ENCODE measurements at regions not wholly inside any gene's neighbourhood (a gene's known extent, or its start where the extent isn't known, plus 50 kb on each side); places are given as distances from the start of the nearest gene placed in this dataset.

DNA sequence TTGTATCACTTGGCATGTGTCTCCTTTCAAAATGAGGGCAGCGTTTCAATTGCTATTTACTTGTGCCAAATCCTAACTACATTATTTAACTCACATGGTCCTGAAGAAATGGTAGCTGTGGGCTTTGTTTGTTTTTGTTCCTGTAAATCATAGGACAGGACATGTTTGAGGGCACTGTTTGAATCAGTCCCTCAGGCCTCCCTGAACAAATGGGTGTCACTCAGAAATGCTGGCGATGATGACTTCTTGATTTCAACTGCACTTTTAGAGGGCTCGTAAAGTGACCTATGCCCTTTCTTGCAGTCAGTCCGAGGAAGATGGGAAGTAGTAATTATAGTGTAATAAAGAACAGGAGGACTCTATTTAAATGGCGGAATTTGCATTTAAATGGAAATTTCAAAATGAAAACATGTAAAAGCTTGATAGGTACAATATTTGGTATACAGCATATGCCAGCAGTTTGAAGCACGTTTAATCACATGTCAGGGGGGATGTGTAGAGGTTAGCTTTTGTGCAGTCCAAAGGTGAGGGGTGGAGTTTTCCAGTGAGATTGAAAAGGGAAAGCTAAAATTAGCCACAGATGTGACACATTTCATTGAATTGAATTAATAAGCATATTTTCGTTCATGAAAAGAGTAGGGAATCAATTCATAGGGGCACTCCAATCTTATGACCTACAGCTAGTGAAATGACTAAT, 1958.7 kb upstream of the IGFBP7 start:
- no peak for DNase-seq

DNA sequence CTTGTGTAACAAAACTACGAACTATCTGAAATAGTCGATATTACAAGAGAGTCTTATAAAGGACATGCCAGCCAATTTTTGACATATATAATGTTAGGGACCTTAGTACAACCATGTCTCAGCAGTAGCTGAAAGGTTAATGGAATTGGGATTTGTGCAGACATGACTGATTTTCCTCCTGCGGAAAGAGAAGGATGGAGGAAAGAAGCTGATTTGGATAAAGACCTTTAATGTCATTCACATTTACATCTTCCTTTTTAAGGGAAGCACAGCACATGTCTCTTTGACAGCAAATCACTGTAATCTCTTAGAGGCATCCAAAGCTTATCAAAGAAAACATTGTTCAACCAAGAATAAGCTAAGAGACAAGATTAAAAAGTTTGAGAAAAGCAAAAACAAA, 1976.2 kb upstream of the IGFBP7 start:
- no peak for DNase-seq

DNA sequence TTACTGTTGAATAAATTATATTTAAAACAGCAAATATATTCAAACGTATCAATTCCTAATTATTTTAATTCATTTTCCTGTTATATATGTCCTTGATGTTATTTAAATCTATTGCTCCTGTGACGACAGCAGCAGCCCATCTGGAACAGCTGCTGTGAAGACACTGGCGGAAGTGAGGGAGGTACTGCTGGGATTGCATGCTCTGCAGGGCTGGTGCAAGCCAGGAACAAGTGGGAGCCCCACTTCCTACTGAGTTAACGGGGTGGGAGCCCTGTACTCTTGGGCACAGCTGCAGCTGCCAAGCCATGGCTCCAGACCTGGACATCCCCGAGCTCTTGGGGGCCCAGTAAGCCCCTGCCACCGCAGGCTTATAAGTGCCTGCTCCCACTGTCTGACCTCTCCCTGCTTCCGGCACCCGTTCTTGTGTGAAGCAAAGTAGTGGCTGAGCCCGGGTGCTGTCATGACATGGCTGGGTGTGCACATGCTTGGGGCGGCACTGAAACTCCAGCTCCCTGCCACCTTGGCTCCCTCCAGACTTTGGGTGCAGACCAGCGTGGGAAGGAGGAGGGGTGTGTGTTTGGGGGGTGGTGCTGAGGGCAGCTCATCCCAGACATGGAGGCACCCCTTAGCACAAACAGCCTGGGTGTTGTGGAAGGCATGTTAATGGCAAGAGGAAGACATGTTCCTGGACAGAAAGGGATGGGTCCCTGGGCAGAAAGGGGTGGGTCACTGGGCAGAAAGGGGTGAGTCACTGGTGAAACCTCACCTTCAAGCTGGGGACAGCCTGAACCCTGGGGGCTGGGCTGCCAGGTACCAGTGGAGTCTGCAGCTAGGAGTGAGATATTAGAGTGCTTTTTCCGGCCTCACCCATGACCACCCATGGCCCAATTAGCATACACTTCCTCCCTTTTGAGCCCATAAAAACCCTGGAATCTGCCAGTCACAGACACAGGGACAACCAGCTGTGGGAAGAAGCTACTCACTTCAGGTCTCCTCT, 1981.3 kb upstream of the IGFBP7 start:
- no peak for DNase-seq

DNA sequence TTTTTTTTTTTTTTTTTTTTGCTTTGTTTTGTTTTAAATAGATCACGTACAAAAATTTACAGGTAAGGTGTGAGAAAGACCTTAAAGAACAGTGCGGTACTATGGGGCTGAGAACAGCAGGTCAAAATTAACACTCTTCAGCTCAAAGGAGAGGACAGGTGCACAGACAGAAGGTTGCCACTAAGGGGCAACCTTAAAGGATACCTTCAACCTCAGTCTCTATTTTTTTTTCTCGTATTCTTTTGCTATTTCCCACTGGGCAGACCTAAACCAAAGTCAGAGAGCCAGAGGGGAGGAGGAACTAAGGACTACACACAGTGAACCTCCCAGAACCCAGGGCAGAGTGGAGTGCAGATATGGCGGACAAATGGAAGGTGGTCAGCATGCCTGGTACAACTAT, 1984.3 kb upstream of the IGFBP7 start:
- no peak for DNase-seq

DNA sequence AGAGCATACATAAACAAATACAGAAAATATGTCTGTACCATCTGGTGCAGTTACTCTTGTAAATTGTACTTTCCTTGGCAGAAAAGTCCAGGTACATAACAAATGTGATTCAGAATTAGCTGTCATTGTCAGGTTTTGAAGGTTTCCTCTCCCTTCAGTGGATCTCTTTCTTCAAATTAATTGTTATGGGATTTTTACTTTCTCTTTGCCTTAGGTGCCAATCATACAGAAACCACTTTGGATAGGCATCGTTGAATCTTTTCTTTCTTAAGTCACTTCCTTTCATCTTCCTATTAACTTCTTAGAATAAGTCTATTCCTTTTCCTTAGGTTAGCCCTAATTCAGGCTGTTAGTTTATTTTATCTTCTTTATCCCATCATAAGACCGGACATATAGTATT, 1992.1 kb upstream of the IGFBP7 start:
- DNase-seq, result no peak

DNA sequence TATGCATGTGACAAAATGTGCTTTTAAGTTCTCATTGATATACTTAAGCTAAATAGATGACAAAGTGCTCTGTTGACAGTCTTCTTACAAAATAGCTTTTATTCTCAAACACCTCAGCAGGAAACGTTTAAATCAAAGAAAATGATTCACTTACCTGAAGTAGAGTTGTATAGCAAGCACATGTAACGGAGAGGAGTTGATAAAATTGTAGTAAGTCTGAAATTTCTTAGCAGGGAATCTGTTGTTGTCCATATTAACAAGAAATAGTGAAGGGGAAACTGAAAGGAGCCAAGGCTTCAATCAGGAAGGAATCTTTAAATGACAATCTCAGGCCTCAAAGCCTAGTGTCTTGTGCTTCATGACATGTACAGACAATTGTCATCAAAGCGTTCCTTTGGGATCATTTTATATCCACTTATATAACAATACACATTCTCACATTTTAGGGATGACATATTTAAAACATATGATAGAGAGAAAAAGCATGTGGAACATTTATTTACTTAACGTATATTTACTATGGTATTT, 2010.2 kb upstream of the IGFBP7 start:
- no peak for DNase-seq

DNA sequence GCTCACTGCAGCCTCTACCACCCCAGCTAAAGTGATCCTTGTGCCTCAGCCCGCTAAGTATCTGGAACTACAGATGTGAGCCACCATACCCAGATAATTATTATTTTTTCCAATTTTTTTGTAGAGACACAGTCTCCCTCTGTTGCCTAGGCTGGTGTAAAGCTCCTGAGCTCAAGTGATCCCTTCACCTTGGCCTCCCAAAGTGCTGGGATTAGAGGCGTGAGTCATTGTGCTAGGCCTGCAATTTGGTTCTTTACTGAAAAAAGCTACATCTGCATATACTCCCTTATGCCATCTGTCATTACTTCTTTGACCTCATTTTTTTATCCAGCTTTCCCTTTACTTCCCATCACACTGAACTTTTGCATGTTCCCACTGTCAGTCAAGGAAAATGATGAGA, 2012.4 kb upstream of the IGFBP7 start:
- no peak for DNase-seq

DNA sequence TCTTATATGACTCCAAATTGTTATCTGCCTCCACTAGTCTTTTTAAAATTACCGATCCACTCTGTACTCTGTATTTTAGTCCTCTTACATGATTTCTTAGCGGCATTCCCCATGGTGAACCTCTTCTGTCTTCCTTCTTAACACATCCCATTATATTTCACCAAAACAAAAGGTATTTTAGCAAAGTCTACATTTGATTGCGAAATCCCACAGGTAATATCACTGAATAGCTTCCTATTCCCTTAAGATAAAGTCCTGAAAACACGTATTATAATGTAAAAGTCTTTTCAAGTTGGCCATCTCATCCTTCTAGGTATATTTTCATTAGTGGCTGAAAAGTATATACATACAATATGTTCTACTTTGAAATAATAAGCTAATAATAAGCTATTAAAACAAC, 2016.0 kb upstream of the IGFBP7 start:
- DNase-seq, result no peak

DNA sequence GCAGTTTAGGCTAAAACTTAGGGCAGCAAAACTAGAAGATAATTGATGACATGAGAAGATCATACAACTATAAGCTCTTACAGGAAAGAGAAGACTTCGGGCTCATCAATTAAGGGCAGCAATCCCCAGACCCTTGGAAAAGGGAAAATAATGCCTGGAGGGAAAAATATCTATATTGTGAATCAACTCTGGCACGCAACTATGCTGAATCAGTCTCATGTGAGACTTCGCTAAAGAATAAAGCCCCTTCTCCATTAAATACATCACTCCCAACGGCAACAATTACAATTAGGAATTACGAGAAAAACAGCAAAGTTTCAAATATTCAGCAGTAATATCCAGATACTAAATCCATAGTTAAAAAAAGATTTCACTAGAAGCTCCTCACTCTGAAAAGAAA, 2016.8 kb upstream of the IGFBP7 start:
- no peak for DNase-seq

DNA sequence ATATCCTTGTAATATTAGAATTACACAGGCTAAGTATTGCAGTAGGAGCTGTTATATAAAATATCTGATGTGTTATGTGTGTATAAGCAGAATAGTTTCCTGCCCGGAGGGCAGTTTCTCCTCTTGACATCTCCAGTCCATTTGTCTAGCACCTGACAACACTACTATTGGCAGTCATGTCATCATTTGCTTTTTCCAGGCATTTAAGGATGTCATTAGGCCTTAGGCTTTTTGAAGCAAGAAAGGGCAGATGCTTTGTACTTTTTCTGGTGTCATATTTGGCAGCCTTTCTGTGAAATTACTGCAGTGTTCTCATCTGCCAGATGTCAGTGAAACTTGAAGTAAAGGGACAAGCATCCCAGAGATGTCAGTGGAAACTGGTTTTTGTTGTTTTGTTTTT, 2017.6 kb upstream of the IGFBP7 start:
- no peak for DNase-seq

DNA sequence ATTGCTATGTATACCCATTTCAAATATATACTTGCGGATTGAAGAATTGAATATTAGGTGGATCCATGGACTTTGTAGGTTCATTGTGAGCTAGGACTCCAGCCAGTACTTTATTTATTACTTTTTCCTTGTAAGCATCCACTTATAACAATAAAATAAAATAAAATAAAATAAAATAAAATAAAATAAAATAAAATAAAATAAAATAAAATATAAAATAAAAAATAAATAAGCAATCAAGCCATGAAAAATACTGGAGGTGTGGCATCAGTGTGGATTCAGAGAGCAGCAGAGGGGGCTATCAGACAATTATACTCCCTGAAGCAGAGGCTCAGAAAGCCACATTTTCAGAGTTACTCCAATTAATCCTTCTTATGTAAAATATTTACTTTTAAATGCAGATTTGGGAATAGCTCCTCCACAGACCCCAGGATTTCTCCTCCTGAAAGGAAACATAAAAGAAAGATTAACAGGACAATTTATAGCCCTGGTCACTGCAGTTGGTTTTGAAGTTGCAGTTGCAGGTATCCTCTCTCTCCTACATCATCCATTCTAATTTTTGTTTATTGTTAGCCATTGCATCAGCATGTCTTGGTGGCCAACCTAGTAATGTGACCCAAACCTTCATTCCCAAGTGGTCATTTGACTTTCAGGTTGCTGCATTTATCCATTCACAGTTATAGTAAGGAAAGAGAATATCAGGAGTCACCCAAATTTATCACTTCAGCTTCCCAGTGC, 2025.2 kb upstream of the IGFBP7 start:
- DNase-seq, result no peak

DNA sequence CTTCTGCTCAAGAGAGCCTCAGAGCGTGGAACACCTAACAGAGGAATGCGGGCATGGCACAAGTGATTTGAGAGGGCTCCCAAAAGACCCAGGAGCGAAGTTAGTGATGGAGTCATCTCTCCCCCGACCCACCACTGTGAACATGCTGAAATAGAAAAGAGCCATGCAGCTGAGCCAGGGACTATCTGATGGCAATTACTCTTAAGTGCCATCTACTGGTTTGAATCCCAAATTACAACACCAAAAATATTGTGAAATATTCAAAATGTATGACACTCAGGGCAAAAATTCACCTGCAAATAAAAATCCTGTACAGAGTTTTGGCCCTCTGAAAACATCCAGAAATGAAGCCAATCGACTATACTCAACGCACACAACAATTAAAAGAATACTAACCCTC, 2038.9 kb upstream of the ADGRL3 start:
- no peak for DNase-seq

DNA sequence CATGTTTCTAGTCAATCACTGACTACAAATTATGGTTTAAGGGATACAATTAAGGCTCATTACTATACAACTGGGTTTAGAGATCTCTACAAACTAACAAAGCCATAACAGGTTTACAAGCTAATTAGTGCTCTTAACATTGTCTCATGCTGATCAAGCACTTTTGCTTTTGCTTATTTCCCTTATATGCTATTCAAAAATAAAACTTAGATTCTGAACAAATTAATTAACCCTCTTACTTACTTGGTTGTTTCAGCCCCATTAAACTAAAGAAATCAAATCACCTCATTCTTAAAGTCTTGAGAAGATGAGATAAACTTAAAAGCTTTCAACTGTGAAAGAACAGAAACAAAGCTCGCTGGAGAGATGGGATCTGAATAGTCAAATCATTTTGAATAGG, 2024.5 kb upstream of the ADGRL3 start:
- DNase-seq, result no peak

DNA sequence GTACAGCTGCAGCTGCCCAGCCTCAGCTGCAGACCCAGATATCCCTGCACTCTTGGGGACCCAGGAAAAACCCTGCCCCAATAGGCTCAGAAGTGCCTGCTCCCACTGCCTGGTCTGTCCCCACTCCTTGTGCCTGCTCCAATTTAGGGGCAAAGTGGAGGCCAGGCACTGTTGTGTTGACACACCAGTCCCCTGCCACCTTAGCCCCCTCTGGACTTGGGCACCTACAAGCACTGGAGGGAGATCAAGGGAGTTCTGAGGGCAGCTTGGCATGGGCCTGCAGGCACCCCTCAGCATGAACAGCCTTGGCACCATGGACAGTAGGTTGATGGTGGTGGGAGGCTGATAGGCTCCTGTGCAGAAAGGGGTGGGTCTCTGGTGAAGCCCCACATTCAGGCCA, 2020.8 kb upstream of the ADGRL3 start:
- no peak for DNase-seq

DNA sequence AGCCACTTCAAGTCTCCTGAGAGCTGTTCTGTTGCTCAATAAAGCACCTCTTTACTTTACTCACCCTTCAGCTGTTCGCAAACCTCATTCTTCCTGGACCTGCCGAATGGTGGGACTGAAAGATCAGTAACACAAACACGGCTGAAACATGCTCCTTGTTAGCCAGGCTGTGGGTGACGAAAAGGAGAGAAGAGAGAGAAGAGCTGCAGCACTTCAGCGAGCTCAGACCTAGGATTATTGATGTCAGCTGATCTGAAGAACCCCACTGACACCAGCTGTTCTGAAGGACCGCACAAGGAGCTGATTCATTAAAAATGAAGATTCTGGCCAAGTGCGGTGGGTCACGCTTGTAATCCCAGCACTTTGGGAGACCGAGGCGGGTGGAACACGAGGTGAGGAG, 2020.0 kb upstream of the ADGRL3 start:
- no peak for DNase-seq

DNA sequence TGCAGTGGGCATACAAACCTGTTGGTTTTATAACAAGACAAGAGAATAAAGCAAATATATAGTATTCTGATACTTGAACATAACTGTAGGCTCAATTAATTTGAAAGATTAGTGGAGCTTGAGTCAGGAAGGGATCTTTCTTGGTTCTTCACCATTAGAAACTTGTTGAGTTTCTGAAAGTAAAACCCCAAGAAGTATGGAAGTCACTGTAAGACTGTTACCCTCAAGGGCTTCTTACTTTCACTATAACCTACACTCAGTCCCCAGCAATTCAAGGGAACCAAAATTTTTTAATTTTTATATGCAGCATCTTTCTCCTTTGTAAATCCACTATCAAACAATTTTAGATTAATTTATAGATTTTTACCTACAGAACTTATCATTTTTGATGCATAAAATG, 2019.2 kb upstream of the ADGRL3 start:
- no peak for DNase-seq

DNA sequence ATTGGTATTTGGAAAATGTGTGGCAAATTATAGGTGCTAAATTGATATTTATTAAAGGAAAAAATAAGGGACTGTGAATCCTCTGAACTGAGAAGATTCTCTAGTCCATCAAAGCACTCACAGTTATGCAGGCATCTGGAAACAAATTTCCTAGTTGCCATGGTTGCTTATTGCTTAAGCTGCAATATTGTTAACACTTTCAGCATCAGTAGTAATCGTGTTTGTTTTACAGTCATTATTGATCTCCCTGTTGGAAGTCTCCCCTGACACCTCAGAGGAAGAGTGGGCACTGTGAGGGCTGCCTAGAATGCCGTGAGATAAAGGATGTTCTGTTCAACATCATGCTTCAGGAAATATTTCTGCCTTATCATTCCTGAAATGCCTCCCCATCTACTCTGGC, 2004.3 kb upstream of the ADGRL3 start:
- no peak for DNase-seq

DNA sequence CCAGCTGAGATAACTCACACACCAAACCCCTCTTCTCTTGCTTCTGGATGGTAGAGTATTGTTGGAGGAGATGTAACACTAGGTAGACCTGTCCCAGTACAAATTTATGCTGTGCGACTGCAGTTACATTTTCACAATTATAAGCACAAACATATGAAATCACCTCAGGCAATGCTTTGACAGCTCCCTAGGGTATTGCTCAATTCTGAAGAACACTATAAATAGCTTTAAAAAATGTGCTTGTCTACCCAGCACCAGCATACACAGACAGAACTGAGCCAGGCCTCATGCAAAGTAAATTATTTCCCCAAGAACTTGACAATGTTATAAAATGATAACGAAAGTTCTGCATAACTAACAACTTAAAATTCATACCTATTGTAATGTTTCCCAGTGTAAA, 1999.1 kb upstream of the ADGRL3 start:
- no peak for DNase-seq

DNA sequence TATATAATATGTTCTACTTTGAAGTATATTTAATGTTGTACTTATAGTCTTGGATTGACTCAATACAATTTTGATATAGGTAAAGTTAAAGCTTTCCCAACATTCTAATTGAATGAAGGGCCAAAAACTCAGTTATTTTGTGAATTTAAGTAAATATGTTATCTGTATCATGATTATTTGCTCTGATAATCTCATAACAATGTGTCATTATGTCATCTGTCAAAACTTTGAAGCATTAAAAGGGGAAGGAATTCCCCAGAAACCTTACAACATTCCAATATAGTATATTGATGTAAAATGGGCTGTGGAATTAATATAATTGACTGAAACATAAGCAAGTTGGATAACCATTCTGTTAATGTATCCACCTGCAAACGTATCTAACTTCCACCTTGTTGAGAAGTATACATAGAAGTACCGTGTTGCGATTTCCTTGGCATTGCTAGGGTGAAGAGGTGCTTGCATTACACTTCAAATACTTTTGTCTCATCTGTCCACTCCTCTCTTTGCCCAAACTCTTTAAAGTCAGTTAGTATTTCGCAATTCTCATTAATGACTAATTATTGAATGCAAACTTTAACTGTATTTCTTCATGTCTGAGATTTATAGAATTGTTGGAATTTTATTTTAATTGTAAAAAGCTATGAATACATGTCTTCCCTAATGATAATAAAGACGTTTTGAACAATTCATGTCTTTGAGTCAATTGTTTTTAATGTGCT, 1982.1 kb upstream of the ADGRL3 start:
- no peak for DNase-seq

DNA sequence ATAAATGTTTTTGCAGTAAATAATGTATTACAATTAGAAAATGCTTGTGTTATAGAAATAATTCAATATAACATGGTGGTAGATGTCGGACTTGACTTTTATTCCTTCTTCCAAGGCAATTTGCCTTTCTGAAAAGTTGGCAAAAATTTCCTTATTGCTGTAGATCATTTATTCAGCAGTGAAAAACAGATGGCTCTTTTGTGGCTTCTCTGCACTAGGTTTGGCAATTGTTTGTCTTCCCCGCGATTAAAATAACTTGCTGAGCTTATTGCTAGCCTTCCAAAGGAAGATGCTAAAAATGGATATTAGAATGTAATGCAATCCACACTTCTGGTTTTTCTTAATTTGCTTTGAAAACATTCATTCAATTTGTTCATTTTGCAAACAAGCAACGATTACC, 1977.9 kb upstream of the ADGRL3 start:
- DNase-seq, result no peak

DNA sequence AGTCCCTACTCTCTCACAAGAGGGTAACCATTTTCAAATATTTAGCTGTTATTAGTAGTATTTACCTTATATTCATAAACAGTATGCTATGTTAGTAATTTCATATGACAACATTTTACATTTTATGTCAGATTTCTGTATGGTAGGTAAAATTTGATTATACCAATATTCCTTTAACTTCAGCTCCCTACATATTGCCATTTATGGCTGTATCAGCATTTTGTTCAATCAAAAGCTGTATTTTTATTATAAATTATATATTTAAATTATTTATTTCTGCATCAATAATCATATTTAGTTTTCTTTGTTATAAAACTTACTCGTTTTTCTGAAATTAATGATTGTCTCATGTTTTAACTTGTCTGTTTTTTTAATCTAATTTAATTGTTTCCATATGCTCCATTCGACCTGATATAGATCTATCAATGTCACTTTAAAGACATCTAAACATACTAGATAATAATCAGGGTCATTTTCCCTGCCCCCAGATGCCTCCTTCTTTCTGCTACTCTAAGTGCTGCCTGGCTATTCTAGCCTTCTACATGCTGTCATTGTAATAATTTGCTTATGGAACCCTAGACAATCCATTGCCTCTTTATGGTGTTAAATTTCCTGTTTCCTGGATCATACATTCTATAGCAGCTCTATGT, 1976.7 kb upstream of the ADGRL3 start:
- no peak for DNase-seq
